ENCODE measurements at regions not wholly inside any gene's neighbourhood (a gene's known extent, or its start where the extent isn't known, plus 50 kb on each side); places are given as distances from the start of the nearest gene placed in this dataset.

GRCh38 chr12:126480451-126480850 lies 1415.2 kb downstream of the AACS start:
- H3K36me3 ChIP-seq (ENCODE audit: control insufficient read depth in 2 of 2, insufficient read depth in 2 of 2, low read length in 2 of 2), result no peaks in the 10 kb centered on the region
- H3K9ac ChIP-seq (ENCODE audit: low read depth in 1 of 2, low read length in 2 of 2), result no peak overlapping the region
- no peaks in the 10 kb centered on the region for H3K27me3 ChIP-seq (ENCODE audit: control insufficient read depth in 2 of 2, insufficient read depth in 2 of 2, low read length in 2 of 2)

GRCh38 chr12:126481688-126482087 lies 1416.5 kb downstream of the AACS start:
- no peaks in the 10 kb centered on the region for H3K27me3 ChIP-seq (ENCODE audit: control insufficient read depth in 2 of 2, insufficient read depth in 2 of 2, low read length in 2 of 2)
- H3K9me3 ChIP-seq (ENCODE audit: control insufficient read depth in 2 of 2, low read length in 2 of 2), result peaks cover 0 to 3% of the 10 kb centered on the region in 2 donors
- H3K27ac ChIP-seq (ENCODE audit: low read depth in 2 of 2, low read length in 2 of 2), result no peak overlapping the region
- no peaks in the 10 kb centered on the region for H3K4me1 ChIP-seq (ENCODE audit: control insufficient read depth in 2 of 2, insufficient read depth in 2 of 2, low read length in 2 of 2)
- H3K36me3 ChIP-seq (ENCODE audit: control insufficient read depth in 2 of 2, insufficient read depth in 2 of 2, low read length in 2 of 2), result no peaks in the 10 kb centered on the region
- H3K4me3 ChIP-seq (ENCODE audit: low read length in 2 of 2), result no peak overlapping the region
- no peak overlapping the region for H3K9ac ChIP-seq (ENCODE audit: low read depth in 1 of 2, low read length in 2 of 2)

More at GRCh38 chr12:126480451-126480850, 1415.2 kb downstream of the AACS start:
- H3K9me3 ChIP-seq (ENCODE audit: control insufficient read depth in 2 of 2, low read length in 2 of 2), result peaks cover 3 to 4% of the 10 kb centered on the region in 2 donors
- no peak overlapping the region for H3K27ac ChIP-seq (ENCODE audit: low read depth in 2 of 2, low read length in 2 of 2)
- no peak overlapping the region for H3K4me3 ChIP-seq (ENCODE audit: low read length in 2 of 2)
- H3K4me1 ChIP-seq (ENCODE audit: control insufficient read depth in 2 of 2, insufficient read depth in 2 of 2, low read length in 2 of 2), result no peaks in the 10 kb centered on the region

GRCh38 chr12:126482238-126482889 lies 1417.1 kb downstream of the AACS start:
- Histone ChIP-seq H3K4me3 (ENCODE audit: low read length in 2 of 2) (no peak overlapping the region), H3K9me3 (ENCODE audit: control insufficient read depth in 2 of 2, low read length in 2 of 2) (peaks cover 0 to 3% of the 10 kb centered on the region in 2 donors), H3K36me3 (ENCODE audit: control insufficient read depth in 2 of 2, insufficient read depth in 2 of 2, low read length in 2 of 2) (no peaks in the 10 kb centered on the region), H3K9ac (ENCODE audit: low read depth in 1 of 2, low read length in 2 of 2) (no peak overlapping the region), H3K27me3 (ENCODE audit: control insufficient read depth in 2 of 2, insufficient read depth in 2 of 2, low read length in 2 of 2) (no peaks in the 10 kb centered on the region), H3K4me1 (ENCODE audit: control insufficient read depth in 2 of 2, insufficient read depth in 2 of 2, low read length in 2 of 2) (no peaks in the 10 kb centered on the region), H3K27ac (ENCODE audit: low read depth in 2 of 2, low read length in 2 of 2) (no peak overlapping the region)

GRCh38 chr12:126483145-126484068 lies 1418.2 kb downstream of the AACS start:
- no peaks in the 10 kb centered on the region for H3K27me3 ChIP-seq (ENCODE audit: control insufficient read depth in 2 of 2, insufficient read depth in 2 of 2, low read length in 2 of 2)
- peaks cover 0 to 3% of the 10 kb centered on the region in 2 donors for H3K9me3 ChIP-seq (ENCODE audit: control insufficient read depth in 2 of 2, low read length in 2 of 2)
- H3K36me3 ChIP-seq (ENCODE audit: control insufficient read depth in 2 of 2, insufficient read depth in 2 of 2, low read length in 2 of 2), result no peaks in the 10 kb centered on the region
- no peak overlapping the region for H3K9ac ChIP-seq (ENCODE audit: low read depth in 1 of 2, low read length in 2 of 2)
- no peak overlapping the region for H3K27ac ChIP-seq (ENCODE audit: low read depth in 2 of 2, low read length in 2 of 2)
- no peak overlapping the region for H3K4me3 ChIP-seq (ENCODE audit: low read length in 2 of 2)
- H3K4me1 ChIP-seq (ENCODE audit: control insufficient read depth in 2 of 2, insufficient read depth in 2 of 2, low read length in 2 of 2), result no peaks in the 10 kb centered on the region

- Histone ChIP-seq H3K27ac (ENCODE audit: low read depth in 2 of 2, low read length in 2 of 2) (no peak overlapping the region), H3K9ac (ENCODE audit: low read depth in 1 of 2, low read length in 2 of 2) (no peak overlapping the region), H3K4me3 (ENCODE audit: low read length in 2 of 2) (no peak overlapping the region), H3K4me1 (ENCODE audit: control insufficient read depth in 2 of 2, insufficient read depth in 2 of 2, low read length in 2 of 2) (no peaks in the 10 kb centered on the region), H3K36me3 (ENCODE audit: control insufficient read depth in 2 of 2, insufficient read depth in 2 of 2, low read length in 2 of 2) (no peaks in the 10 kb centered on the region), H3K9me3 (ENCODE audit: control insufficient read depth in 2 of 2, low read length in 2 of 2) (peaks cover 4 to 6% of the 10 kb centered on the region in 2 donors), H3K27me3 (ENCODE audit: control insufficient read depth in 2 of 2, insufficient read depth in 2 of 2, low read length in 2 of 2) (no peaks in the 10 kb centered on the region)
Observed at GRCh38 chr12:126487431-126487980, 1422.3 kb downstream of the AACS start.

GRCh38 chr12:126488806-126489205 lies 1423.6 kb downstream of the AACS start:
- Histone ChIP-seq H3K36me3 (ENCODE audit: control insufficient read depth in 2 of 2, insufficient read depth in 2 of 2, low read length in 2 of 2) (no peaks in the 10 kb centered on the region), H3K27me3 (ENCODE audit: control insufficient read depth in 2 of 2, insufficient read depth in 2 of 2, low read length in 2 of 2) (no peaks in the 10 kb centered on the region), H3K27ac (ENCODE audit: low read depth in 2 of 2, low read length in 2 of 2) (no peak overlapping the region), H3K4me1 (ENCODE audit: control insufficient read depth in 2 of 2, insufficient read depth in 2 of 2, low read length in 2 of 2) (no peaks in the 10 kb centered on the region), H3K9me3 (ENCODE audit: control insufficient read depth in 2 of 2, low read length in 2 of 2) (peaks cover 4 to 6% of the 10 kb centered on the region in 2 donors), H3K9ac (ENCODE audit: low read depth in 1 of 2, low read length in 2 of 2) (no peak overlapping the region), H3K4me3 (ENCODE audit: low read length in 2 of 2) (no peak overlapping the region)

GRCh38 chr12:126492181-126492580 lies 1426.9 kb downstream of the AACS start:
- Histone ChIP-seq H3K27ac (ENCODE audit: low read depth in 2 of 2, low read length in 2 of 2) (no peak overlapping the region), H3K9ac (ENCODE audit: low read depth in 1 of 2, low read length in 2 of 2) (no peak overlapping the region), H3K36me3 (ENCODE audit: control insufficient read depth in 2 of 2, insufficient read depth in 2 of 2, low read length in 2 of 2) (no peaks in the 10 kb centered on the region), H3K9me3 (ENCODE audit: control insufficient read depth in 2 of 2, low read length in 2 of 2) (peaks cover 4 to 6% of the 10 kb centered on the region in 2 donors), H3K27me3 (ENCODE audit: control insufficient read depth in 2 of 2, insufficient read depth in 2 of 2, low read length in 2 of 2) (no peaks in the 10 kb centered on the region), H3K4me3 (ENCODE audit: low read length in 2 of 2) (no peak overlapping the region), H3K4me1 (ENCODE audit: control insufficient read depth in 2 of 2, insufficient read depth in 2 of 2, low read length in 2 of 2) (no peaks in the 10 kb centered on the region)

GRCh38 chr12:126493366-126494108 lies 1428.3 kb downstream of the AACS start:
- H3K27ac ChIP-seq (ENCODE audit: low read depth in 2 of 2, low read length in 2 of 2), result no peak overlapping the region
- no peaks in the 10 kb centered on the region for H3K27me3 ChIP-seq (ENCODE audit: control insufficient read depth in 2 of 2, insufficient read depth in 2 of 2, low read length in 2 of 2)
- no peaks in the 10 kb centered on the region for H3K4me1 ChIP-seq (ENCODE audit: control insufficient read depth in 2 of 2, insufficient read depth in 2 of 2, low read length in 2 of 2)
- H3K4me3 ChIP-seq (ENCODE audit: low read length in 2 of 2), result no peak overlapping the region
- peaks cover 4 to 6% of the 10 kb centered on the region in 2 donors for H3K9me3 ChIP-seq (ENCODE audit: control insufficient read depth in 2 of 2, low read length in 2 of 2)
- H3K36me3 ChIP-seq (ENCODE audit: control insufficient read depth in 2 of 2, insufficient read depth in 2 of 2, low read length in 2 of 2), result no peaks in the 10 kb centered on the region
- H3K9ac ChIP-seq (ENCODE audit: low read depth in 1 of 2, low read length in 2 of 2), result no peak overlapping the region

- Histone ChIP-seq H3K4me3 (ENCODE audit: low read length in 2 of 2) (no peak overlapping the region), H3K27me3 (ENCODE audit: control insufficient read depth in 2 of 2, insufficient read depth in 2 of 2, low read length in 2 of 2) (no peaks in the 10 kb centered on the region), H3K4me1 (ENCODE audit: control insufficient read depth in 2 of 2, insufficient read depth in 2 of 2, low read length in 2 of 2) (no peaks in the 10 kb centered on the region), H3K9me3 (ENCODE audit: control insufficient read depth in 2 of 2, low read length in 2 of 2) (no peaks in the 10 kb centered on the region), H3K36me3 (ENCODE audit: control insufficient read depth in 2 of 2, insufficient read depth in 2 of 2, low read length in 2 of 2) (no peaks in the 10 kb centered on the region), H3K9ac (ENCODE audit: low read depth in 1 of 2, low read length in 2 of 2) (no peak overlapping the region), H3K27ac (ENCODE audit: low read depth in 2 of 2, low read length in 2 of 2) (no peak overlapping the region)
Observed at GRCh38 chr12:126496201-126496600, 1431.0 kb downstream of the AACS start.
